Keratinocyte (primary cell): ENCODE measurements at regions not wholly inside any gene's neighbourhood (a gene's known extent, or its start where the extent isn't known, plus 50 kb on each side); places are given as distances from the start of the nearest gene placed in this dataset.

Source experiments
- DNase-seq: peaks from one replicate; pipeline ENCODE4 v3.0.0-alpha.2; 2011; ENCODE audit warnings: low read depth, missing footprints, low spot score
- FAIRE-seq: peaks from 2 replicates; lab custom pipeline; 2011; peaks lifted over from hg19 to GRCh38; lab: Jason Lieb, UNC
- H2AFZ ChIP-seq: 2 replicates; pipeline ENCODE4 v1.6.0; 2012; ENCODE audit warnings: low read length, control low read depth, inconsistent platforms; ENCODE audit not compliant: control insufficient read depth
- H3K27ac ChIP-seq: 2 replicates; pipeline ENCODE4 v1.5.1; 2011; ENCODE audit warnings: low read length; ENCODE audit not compliant: control insufficient read depth, insufficient read depth
- H3K27me3 ChIP-seq: 3 replicates; pipeline ENCODE4 v1.6.0; 2011; ENCODE audit warnings: low read length; ENCODE audit not compliant: control insufficient read depth, insufficient read depth; ENCODE audit errors: extremely low read depth
- H3K36me3 ChIP-seq, 2 experiments: 2 replicates in 1 of 2; 3 replicates in 1 of 2; pipeline ENCODE4 v1.5.1; 2011; ENCODE audit warnings: low read length in 2 of 2, mild to moderate bottlenecking in 1 of 2; ENCODE audit not compliant: control insufficient read depth in 2 of 2, insufficient read depth in 2 of 2; ENCODE audit errors: extremely low read depth in 1 of 2
- H3K4me1 ChIP-seq: 3 replicates; pipeline ENCODE4 v1.5.1; 2011; ENCODE audit warnings: low read length; ENCODE audit not compliant: control insufficient read depth, insufficient read depth; ENCODE audit errors: extremely low read depth
- H3K4me2 ChIP-seq: 3 replicates; pipeline ENCODE4 v1.6.0; 2011; ENCODE audit warnings: low read depth, low read length; ENCODE audit not compliant: control insufficient read depth, insufficient read depth; ENCODE audit errors: extremely low read depth
- H3K4me3 ChIP-seq, 3 experiments: fragments of 200-600 bp in 1 of 3; sonication (generic) in 1 of 3; 2 replicates in 2 of 3; 3 replicates in 1 of 3; pipeline ENCODE4 v1.5.1; 2011 to 2016; ENCODE audit warnings: low read length in 3 of 3, mild to moderate bottlenecking in 3 of 3, control low read depth in 2 of 3, inconsistent platforms in 1 of 3, low read depth in 1 of 3, mixed read lengths in 1 of 3, mixed run types in 1 of 3, moderate library complexity in 1 of 3; ENCODE audit not compliant: control insufficient read depth in 2 of 3, insufficient read depth in 2 of 3; ENCODE audit errors: extremely low read depth in 1 of 3
- H3K79me2 ChIP-seq: 2 replicates; pipeline ENCODE4 v1.6.0; 2012; ENCODE audit warnings: low read length; ENCODE audit not compliant: control insufficient read depth, insufficient read depth
- H3K9ac ChIP-seq: 3 replicates; pipeline ENCODE4 v1.6.0; 2011; ENCODE audit warnings: low read length; ENCODE audit not compliant: control insufficient read depth, insufficient read depth; ENCODE audit errors: extremely low read depth
- H3K9me1 ChIP-seq: 3 replicates; pipeline ENCODE4 v1.6.0; 2011; ENCODE audit warnings: low read length; ENCODE audit not compliant: control insufficient read depth, insufficient read depth; ENCODE audit errors: extremely low read depth
- H3K9me3 ChIP-seq: 2 replicates; pipeline ENCODE4 v1.5.1; 2012; ENCODE audit warnings: low read depth, low read length; ENCODE audit not compliant: control insufficient read depth
- H4K20me1 ChIP-seq: 3 replicates; pipeline ENCODE4 v1.6.0; 2011; ENCODE audit warnings: low read length; ENCODE audit not compliant: control insufficient read depth, insufficient read depth; ENCODE audit errors: extremely low read depth
- EZH2 ChIP-seq: IDR thresholded peaks from one replicate; pipeline ENCODE4 v1.6.1; 2012; ENCODE audit warnings: inconsistent platforms, mild to moderate bottlenecking, low read length, moderate library complexity
- dilution Hi-C: fragments of 300-500 bp; cut with MboI; formaldehyde crosslinking; loops from one replicate; pipeline ENCODE4 v1.7.0; 2020; ENCODE audit warnings: low sequenced_read_pairs; ENCODE audit not compliant: extremely low pct_ligation_motif_present
- TF ChIP-seq, protein P1 (sequence below), 3 experiments: IDR thresholded peaks in 1 of 3; conservative IDR thresholded peaks in 1 of 3; optimal IDR thresholded peaks in 1 of 3; 2 replicates in 2 of 3; 3 replicates in 1 of 3; pipeline versions ENCODE3 to v1.5.1; 2011; ENCODE audit warnings: low read length in 3 of 3, mild to moderate bottlenecking in 3 of 3, moderate library complexity in 2 of 3, control low read depth in 1 of 3, inconsistent platforms in 1 of 3; ENCODE audit not compliant: insufficient read depth in 2 of 3; ENCODE audit errors: extremely low read depth in 1 of 3

DNA sequence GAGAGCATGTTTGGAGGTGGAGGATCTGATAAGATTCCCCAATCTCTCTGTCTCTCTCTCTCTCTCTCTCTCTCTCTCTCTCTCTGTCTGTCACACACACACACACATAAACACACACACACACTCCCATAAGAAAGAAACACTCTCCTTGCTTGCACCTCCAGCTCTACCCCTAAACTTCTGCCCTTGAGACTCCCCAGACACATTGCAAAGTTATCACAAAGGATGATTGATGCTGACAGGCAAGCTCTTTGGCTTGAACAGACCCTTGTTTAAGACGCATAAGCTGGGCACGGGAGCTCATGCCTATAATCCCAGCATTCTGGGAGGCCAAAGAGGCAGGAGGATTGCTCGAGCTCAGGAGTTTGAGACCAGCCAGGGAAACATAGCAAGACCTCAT, 78.2 kb downstream of the NAV1 start:
- H3K9me1 ChIP-seq: no peaks in the 10 kb centered on the region
- H3K36me3 ChIP-seq: no peaks in the 10 kb centered on the region
- H3K27me3 ChIP-seq: peaks cover 17% of the 10 kb centered on the region
- DNase-seq: no peak
- H3K79me2 ChIP-seq: no peaks in the 10 kb centered on the region
- peaks cover 4% of the 10 kb centered on the region for H4K20me1 ChIP-seq
- no peak overlapping the region for H3K9ac ChIP-seq
- no peak for FAIRE-seq
- dilution Hi-C loops: no loop called here
- H3K27ac ChIP-seq: no peak overlapping the region
- H3K4me1 ChIP-seq: no peaks in the 10 kb centered on the region
- no peak overlapping the region for H3K4me3 ChIP-seq
- H3K4me2 ChIP-seq: no peak overlapping the region
- no peaks in the 10 kb centered on the region for H3K9me3 ChIP-seq
- H2AFZ ChIP-seq: no peak overlapping the region
- TF ChIP-seq, protein P1, sequence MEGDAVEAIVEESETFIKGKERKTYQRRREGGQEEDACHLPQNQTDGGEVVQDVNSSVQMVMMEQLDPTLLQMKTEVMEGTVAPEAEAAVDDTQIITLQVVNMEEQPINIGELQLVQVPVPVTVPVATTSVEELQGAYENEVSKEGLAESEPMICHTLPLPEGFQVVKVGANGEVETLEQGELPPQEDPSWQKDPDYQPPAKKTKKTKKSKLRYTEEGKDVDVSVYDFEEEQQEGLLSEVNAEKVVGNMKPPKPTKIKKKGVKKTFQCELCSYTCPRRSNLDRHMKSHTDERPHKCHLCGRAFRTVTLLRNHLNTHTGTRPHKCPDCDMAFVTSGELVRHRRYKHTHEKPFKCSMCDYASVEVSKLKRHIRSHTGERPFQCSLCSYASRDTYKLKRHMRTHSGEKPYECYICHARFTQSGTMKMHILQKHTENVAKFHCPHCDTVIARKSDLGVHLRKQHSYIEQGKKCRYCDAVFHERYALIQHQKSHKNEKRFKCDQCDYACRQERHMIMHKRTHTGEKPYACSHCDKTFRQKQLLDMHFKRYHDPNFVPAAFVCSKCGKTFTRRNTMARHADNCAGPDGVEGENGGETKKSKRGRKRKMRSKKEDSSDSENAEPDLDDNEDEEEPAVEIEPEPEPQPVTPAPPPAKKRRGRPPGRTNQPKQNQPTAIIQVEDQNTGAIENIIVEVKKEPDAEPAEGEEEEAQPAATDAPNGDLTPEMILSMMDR (optimal IDR thresholded peaks at IDR 0.05 in 1 of 3, IDR thresholded peaks at IDR 0.05 in 1 of 3, conservative IDR thresholded peaks at IDR 0.05 in 1 of 3; ENCODE audit: extremely low read depth in 1 of 3, insufficient read depth in 2 of 3, low read length in 3 of 3): no peak
- no peak for TF ChIP-seq EZH2

DNA sequence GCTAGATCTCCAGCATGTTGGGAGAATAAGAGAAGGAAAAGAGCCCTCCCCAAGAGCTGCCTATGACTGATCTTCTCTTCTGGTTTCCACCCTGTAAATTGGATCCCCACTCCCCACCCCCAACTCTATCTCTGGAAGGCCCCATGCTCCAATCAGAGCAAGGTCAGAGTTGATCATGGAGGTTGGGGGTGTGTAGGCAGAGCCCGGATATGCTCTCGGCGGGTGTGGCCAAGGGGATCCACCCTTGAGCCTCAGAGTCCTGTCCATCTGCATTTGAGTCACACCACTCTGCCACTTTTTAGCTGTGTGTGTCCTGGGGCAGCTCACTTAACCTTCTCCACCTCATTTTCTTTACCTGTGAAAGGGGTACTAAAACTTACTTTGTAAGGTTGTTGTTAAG, 79.5 kb downstream of the NAV1 start:
- Histone ChIP-seq H3K4me2 (no peak overlapping the region), H2AFZ (no peak overlapping the region), H3K36me3 (no peaks in the 10 kb centered on the region), H4K20me1 (peaks cover 4% of the 10 kb centered on the region), H3K4me3 (no peak overlapping the region), H3K9me1 (no peaks in the 10 kb centered on the region), H3K9ac (no peak overlapping the region), H3K9me3 (no peaks in the 10 kb centered on the region), H3K79me2 (no peaks in the 10 kb centered on the region), H3K4me1 (no peaks in the 10 kb centered on the region), H3K27ac (no peak overlapping the region), H3K27me3 (peaks cover 17% of the 10 kb centered on the region)
- FAIRE-seq (no peak), DNase-seq (no peak)
- no peak for TF ChIP-seq EZH2
- TF ChIP-seq, protein P1 (optimal IDR thresholded peaks at IDR 0.05 in 1 of 3, IDR thresholded peaks at IDR 0.05 in 1 of 3, conservative IDR thresholded peaks at IDR 0.05 in 1 of 3; ENCODE audit: extremely low read depth in 1 of 3, insufficient read depth in 2 of 3, low read length in 3 of 3): no peak
- dilution Hi-C loops: no loop called here
